ENCODE measurements at regions not wholly inside any gene's neighbourhood (a gene's known extent, or its start where the extent isn't known, plus 50 kb on each side); places are given as distances from the start of the nearest gene placed in this dataset.

DNA sequence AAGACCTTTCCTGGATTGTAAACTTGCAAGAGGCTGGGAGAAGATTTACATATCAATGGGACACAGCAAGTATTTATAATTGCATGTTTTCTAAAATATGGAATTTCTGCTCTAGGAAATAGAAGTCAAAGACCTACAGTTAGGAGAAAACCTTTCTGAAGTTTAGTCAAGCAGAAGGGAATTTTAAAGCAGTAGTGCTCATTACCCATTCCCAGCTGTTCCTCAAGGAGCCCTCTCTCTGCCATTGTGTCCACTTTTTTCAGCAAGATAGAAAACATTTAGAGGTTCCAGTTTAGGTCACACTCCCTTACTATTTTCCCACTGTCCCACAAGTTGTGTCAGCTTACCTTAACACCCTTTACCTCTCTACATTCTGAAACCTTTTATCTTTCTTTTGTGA is 584.0 kb upstream of the CHAC2 start:
- no peak for TF ChIP-seq EP300 (IDR thresholded peaks at IDR 0.05)
- TF ChIP-seq, protein P1, sequence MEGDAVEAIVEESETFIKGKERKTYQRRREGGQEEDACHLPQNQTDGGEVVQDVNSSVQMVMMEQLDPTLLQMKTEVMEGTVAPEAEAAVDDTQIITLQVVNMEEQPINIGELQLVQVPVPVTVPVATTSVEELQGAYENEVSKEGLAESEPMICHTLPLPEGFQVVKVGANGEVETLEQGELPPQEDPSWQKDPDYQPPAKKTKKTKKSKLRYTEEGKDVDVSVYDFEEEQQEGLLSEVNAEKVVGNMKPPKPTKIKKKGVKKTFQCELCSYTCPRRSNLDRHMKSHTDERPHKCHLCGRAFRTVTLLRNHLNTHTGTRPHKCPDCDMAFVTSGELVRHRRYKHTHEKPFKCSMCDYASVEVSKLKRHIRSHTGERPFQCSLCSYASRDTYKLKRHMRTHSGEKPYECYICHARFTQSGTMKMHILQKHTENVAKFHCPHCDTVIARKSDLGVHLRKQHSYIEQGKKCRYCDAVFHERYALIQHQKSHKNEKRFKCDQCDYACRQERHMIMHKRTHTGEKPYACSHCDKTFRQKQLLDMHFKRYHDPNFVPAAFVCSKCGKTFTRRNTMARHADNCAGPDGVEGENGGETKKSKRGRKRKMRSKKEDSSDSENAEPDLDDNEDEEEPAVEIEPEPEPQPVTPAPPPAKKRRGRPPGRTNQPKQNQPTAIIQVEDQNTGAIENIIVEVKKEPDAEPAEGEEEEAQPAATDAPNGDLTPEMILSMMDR (IDR thresholded peaks at IDR 0.05) = no peak
- TF ChIP-seq POLR2A (IDR thresholded peaks at IDR 0.05) = no peak

Measured in suprapubic skin (tissue), 3 donors.